Natural killer cell (primary cell): ENCODE measurements at regions not wholly inside any gene's neighbourhood (a gene's known extent, or its start where the extent isn't known, plus 50 kb on each side); places are given as distances from the start of the nearest gene placed in this dataset.

Experiments used
- ATAC-seq, 3 donors: fragments of 150-1000 bp in 2 of 3; fragments of 200-7000 bp in 1 of 3; cut with Tn5 transposase; 1 replicate in 1 of 3; 2 replicates in 2 of 3; pipeline ENCODE4 v1.10.0; 2021; ENCODE audit warnings: mild to moderate bottlenecking in 2 of 3, moderate library complexity in 2 of 3
- DNase-seq, 2 donors: peaks; one replicate each; pipeline versions ENCODE4 v3.0.0 to v3.0.0-alpha.2; 2013 to 2021; ENCODE audit warnings: mixed read lengths in 1 of 2
- H3K27ac ChIP-seq: one replicate; pipeline ENCODE4 v1.5.1; 2013; ENCODE audit warnings: mild to moderate bottlenecking, low read length
- H3K27me3 ChIP-seq: one replicate; pipeline ENCODE4 v1.6.1; 2013; ENCODE audit warnings: low read length; ENCODE audit not compliant: control insufficient read depth, insufficient read depth
- H3K36me3 ChIP-seq: one replicate; pipeline ENCODE4 v1.6.1; 2013; ENCODE audit warnings: low read length; ENCODE audit not compliant: control insufficient read depth, insufficient read depth
- H3K4me1 ChIP-seq: one replicate; pipeline ENCODE4 v1.6.1; 2013; ENCODE audit warnings: low read length; ENCODE audit not compliant: control insufficient read depth, insufficient read depth
- H3K4me3 ChIP-seq: one replicate; pipeline ENCODE4 v1.5.1; 2013; ENCODE audit warnings: low read length
- H3K9me3 ChIP-seq: one replicate; pipeline ENCODE4 v1.6.1; 2013; ENCODE audit warnings: low read length; ENCODE audit not compliant: control insufficient read depth, insufficient read depth
- H3K27ac Mint-ChIP-seq, 2 donors: one replicate each; pipeline ENCODE4 v1.8.0; 2022; ENCODE audit warnings: mild to moderate bottlenecking in 2 of 2, mixed read lengths in 2 of 2, moderate library complexity in 1 of 2
- H3K27me3 Mint-ChIP-seq, 2 donors: one replicate each; pipeline ENCODE4 v1.8.0; 2022; ENCODE audit warnings: low read depth in 2 of 2, mixed read lengths in 2 of 2
- H3K36me3 Mint-ChIP-seq: one replicate; pipeline ENCODE4 v1.8.0; 2022; ENCODE audit warnings: mixed read lengths
- H3K4me1 Mint-ChIP-seq, 2 donors: one replicate each; pipeline ENCODE4 v1.8.0; 2022; ENCODE audit warnings: mixed read lengths in 2 of 2
- H3K4me3 Mint-ChIP-seq: one replicate; pipeline ENCODE4 v1.8.0; 2022; ENCODE audit warnings: mild to moderate bottlenecking, moderate library complexity, mixed read lengths
- H3K9me3 Mint-ChIP-seq, 2 donors: one replicate each; pipeline ENCODE4 v1.8.0; 2022; ENCODE audit warnings: mixed read lengths in 2 of 2
- CTCF ChIP-seq: fragments of 200-600 bp; IDR thresholded peaks from one replicate; pipeline ENCODE4 v1.8.0; 2022; ENCODE audit warnings: antibody characterized with exemption
- WGBS: methylation state at CpG from one replicate; pipeline ENCODE4 v1.1.7; 2013; ENCODE audit warnings: missing lambda C conversion rate; ENCODE audit not compliant: insufficient coverage; 5-methylcytosine and 5-hydroxymethylcytosine counted together
- intact Hi-C: fragments of 100-400 bp; cut with micrococcal nuclease; formaldehyde crosslinking; loops from one replicate; pipeline ENCODE4 v1.14.2; 2022

GRCh38 chr18:10063489-10063888 is 149.7 kb downstream of the VAPA start:
- no peaks in the 10 kb centered on the region for H3K9me3 Mint-ChIP-seq
- H3K4me3 Mint-ChIP-seq = no peak overlapping the region
- Histone ChIP-seq H3K4me1 (peaks cover 7% of the 10 kb centered on the region), H3K36me3 (no peaks in the 10 kb centered on the region), H3K9me3 (no peaks in the 10 kb centered on the region), H3K27ac (no peak overlapping the region), H3K4me3 (no peak overlapping the region), H3K27me3 (no peaks in the 10 kb centered on the region)
- intact Hi-C loops = no loop called here
- H3K27me3 Mint-ChIP-seq = peaks cover 0 to 10% of the 10 kb centered on the region in 2 donors
- no peak for ATAC-seq
- H3K36me3 Mint-ChIP-seq = no peaks in the 10 kb centered on the region
- no peak overlapping the region for H3K27ac Mint-ChIP-seq
- WGBS = 95% methylated on average over 8 of the region's 8 CpGs
- TF ChIP-seq CTCF = no peak
- H3K4me1 Mint-ChIP-seq = no peaks in the 10 kb centered on the region
- no peak for DNase-seq

DNA sequence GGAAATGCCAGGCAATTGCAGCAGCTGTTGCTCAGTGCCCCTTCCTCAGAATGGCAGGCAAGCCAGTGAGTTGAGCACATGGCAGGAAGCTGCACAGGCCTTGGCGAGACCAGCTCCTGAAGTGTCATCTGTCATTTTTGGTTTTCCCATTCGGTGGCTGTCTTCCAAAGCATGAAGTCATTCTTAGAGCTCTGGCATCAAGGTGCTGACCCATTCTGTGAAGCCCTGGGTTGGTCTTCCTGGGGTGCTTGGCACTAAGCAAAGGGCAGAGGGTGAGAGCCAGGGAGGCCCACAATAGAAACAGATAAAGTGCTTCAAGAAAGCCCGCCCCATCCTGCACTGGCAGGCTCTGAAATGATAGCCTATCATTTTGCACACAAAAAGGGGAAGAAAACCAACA is 150.5 kb downstream of the VAPA start:
- no peak for ATAC-seq

GRCh38 chr18:10065296-10065695 is 151.5 kb downstream of the VAPA start:
- Mint-ChIP-seq H3K9me3 (no peaks in the 10 kb centered on the region), H3K4me1 (no peaks in the 10 kb centered on the region), H3K27ac (no peak overlapping the region), H3K36me3 (no peaks in the 10 kb centered on the region), H3K27me3 (peaks cover 0 to 8% of the 10 kb centered on the region in 2 donors), H3K4me3 (no peak overlapping the region)
- Histone ChIP-seq H3K4me1 (no peaks in the 10 kb centered on the region), H3K9me3 (no peaks in the 10 kb centered on the region), H3K27ac (no peak overlapping the region), H3K27me3 (no peaks in the 10 kb centered on the region), H3K36me3 (no peaks in the 10 kb centered on the region), H3K4me3 (no peak overlapping the region)
- DNase-seq (no peak), ATAC-seq (no peak)
- intact Hi-C loops = no loop called here
- WGBS = 88% methylated on average over 2 of the region's 2 CpGs
- TF ChIP-seq CTCF = no peak

More for the DNA sequence above, 150.5 kb downstream of the VAPA start:
- WGBS = 89% methylated on average over 3 of the region's 3 CpGs
- Mint-ChIP-seq H3K27ac (no peak overlapping the region), H3K36me3 (no peaks in the 10 kb centered on the region), H3K4me3 (no peak overlapping the region), H3K27me3 (peaks cover 0 to 11% of the 10 kb centered on the region in 2 donors), H3K9me3 (no peaks in the 10 kb centered on the region), H3K4me1 (no peaks in the 10 kb centered on the region)
- no peak overlapping the region for H3K27ac ChIP-seq
- H3K4me1 ChIP-seq = peaks cover 4% of the 10 kb centered on the region
- no peaks in the 10 kb centered on the region for H3K9me3 ChIP-seq
- DNase-seq = no peak
- H3K36me3 ChIP-seq = no peaks in the 10 kb centered on the region
- no peak overlapping the region for H3K4me3 ChIP-seq
- TF ChIP-seq CTCF = no peak
- intact Hi-C loops = no loop called here
- H3K27me3 ChIP-seq = no peaks in the 10 kb centered on the region
